Natural killer cell (primary cell): ENCODE measurements at regions not wholly inside any gene's neighbourhood (a gene's known extent, or its start where the extent isn't known, plus 50 kb on each side); places are given as distances from the start of the nearest gene placed in this dataset.

Source experiments
- ATAC-seq, 3 donors: fragments of 150-1000 bp in 2 of 3; fragments of 200-7000 bp in 1 of 3; cut with Tn5 transposase; 1 replicate in 1 of 3; 2 replicates in 2 of 3; pipeline ENCODE4 v1.10.0; 2021; ENCODE audit warnings: mild to moderate bottlenecking in 2 of 3, moderate library complexity in 2 of 3
- DNase-seq, 2 donors: peaks; one replicate each; pipeline versions ENCODE4 v3.0.0 to v3.0.0-alpha.2; 2013 to 2021; ENCODE audit warnings: mixed read lengths in 1 of 2
- H3K27ac ChIP-seq: one replicate; pipeline ENCODE4 v1.5.1; 2013; ENCODE audit warnings: mild to moderate bottlenecking, low read length
- H3K27me3 ChIP-seq: one replicate; pipeline ENCODE4 v1.6.1; 2013; ENCODE audit warnings: low read length; ENCODE audit not compliant: control insufficient read depth, insufficient read depth
- H3K36me3 ChIP-seq: one replicate; pipeline ENCODE4 v1.6.1; 2013; ENCODE audit warnings: low read length; ENCODE audit not compliant: control insufficient read depth, insufficient read depth
- H3K4me1 ChIP-seq: one replicate; pipeline ENCODE4 v1.6.1; 2013; ENCODE audit warnings: low read length; ENCODE audit not compliant: control insufficient read depth, insufficient read depth
- H3K4me3 ChIP-seq: one replicate; pipeline ENCODE4 v1.5.1; 2013; ENCODE audit warnings: low read length
- H3K9me3 ChIP-seq: one replicate; pipeline ENCODE4 v1.6.1; 2013; ENCODE audit warnings: low read length; ENCODE audit not compliant: control insufficient read depth, insufficient read depth
- H3K27ac Mint-ChIP-seq, 2 donors: one replicate each; pipeline ENCODE4 v1.8.0; 2022; ENCODE audit warnings: mild to moderate bottlenecking in 2 of 2, mixed read lengths in 2 of 2, moderate library complexity in 1 of 2
- H3K27me3 Mint-ChIP-seq, 2 donors: one replicate each; pipeline ENCODE4 v1.8.0; 2022; ENCODE audit warnings: low read depth in 2 of 2, mixed read lengths in 2 of 2
- H3K36me3 Mint-ChIP-seq: one replicate; pipeline ENCODE4 v1.8.0; 2022; ENCODE audit warnings: mixed read lengths
- H3K4me1 Mint-ChIP-seq, 2 donors: one replicate each; pipeline ENCODE4 v1.8.0; 2022; ENCODE audit warnings: mixed read lengths in 2 of 2
- H3K4me3 Mint-ChIP-seq: one replicate; pipeline ENCODE4 v1.8.0; 2022; ENCODE audit warnings: mild to moderate bottlenecking, moderate library complexity, mixed read lengths
- H3K9me3 Mint-ChIP-seq, 2 donors: one replicate each; pipeline ENCODE4 v1.8.0; 2022; ENCODE audit warnings: mixed read lengths in 2 of 2
- WGBS: methylation state at CpG from one replicate; pipeline ENCODE4 v1.1.7; 2013; ENCODE audit warnings: missing lambda C conversion rate; ENCODE audit not compliant: insufficient coverage; 5-methylcytosine and 5-hydroxymethylcytosine counted together
- intact Hi-C: fragments of 100-400 bp; cut with micrococcal nuclease; formaldehyde crosslinking; loops from one replicate; pipeline ENCODE4 v1.14.2; 2022
- TF ChIP-seq, protein P1 (sequence below): fragments of 200-600 bp; IDR thresholded peaks from one replicate; pipeline ENCODE4 v1.8.0; 2022; ENCODE audit warnings: antibody characterized with exemption

DNA sequence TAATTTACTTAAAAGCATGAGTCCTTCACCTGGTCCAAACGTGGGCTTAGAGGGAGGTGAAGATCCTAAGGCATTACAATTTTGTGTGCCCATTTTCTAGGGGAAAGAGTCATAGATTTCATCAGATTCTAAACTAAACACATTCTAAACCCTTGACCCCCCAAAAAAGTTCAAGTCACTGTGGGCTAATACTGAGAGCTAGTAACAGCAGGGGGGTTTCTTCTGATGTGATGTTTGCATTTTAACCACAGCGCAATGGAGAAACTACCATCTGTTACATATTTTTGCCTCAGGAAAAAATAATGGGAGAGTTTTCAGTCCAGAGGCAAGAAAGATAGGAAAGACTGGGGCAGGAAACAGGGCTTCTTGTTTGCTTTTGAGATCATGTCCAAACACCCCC is 110.8 kb upstream of the SLC1A3 start:
- Histone ChIP-seq H3K27ac (no peak overlapping the region), H3K27me3 (no peaks in the 10 kb centered on the region), H3K36me3 (no peaks in the 10 kb centered on the region), H3K4me3 (no peak overlapping the region), H3K9me3 (no peaks in the 10 kb centered on the region), H3K4me1 (no peaks in the 10 kb centered on the region)
- TF ChIP-seq, protein P1, sequence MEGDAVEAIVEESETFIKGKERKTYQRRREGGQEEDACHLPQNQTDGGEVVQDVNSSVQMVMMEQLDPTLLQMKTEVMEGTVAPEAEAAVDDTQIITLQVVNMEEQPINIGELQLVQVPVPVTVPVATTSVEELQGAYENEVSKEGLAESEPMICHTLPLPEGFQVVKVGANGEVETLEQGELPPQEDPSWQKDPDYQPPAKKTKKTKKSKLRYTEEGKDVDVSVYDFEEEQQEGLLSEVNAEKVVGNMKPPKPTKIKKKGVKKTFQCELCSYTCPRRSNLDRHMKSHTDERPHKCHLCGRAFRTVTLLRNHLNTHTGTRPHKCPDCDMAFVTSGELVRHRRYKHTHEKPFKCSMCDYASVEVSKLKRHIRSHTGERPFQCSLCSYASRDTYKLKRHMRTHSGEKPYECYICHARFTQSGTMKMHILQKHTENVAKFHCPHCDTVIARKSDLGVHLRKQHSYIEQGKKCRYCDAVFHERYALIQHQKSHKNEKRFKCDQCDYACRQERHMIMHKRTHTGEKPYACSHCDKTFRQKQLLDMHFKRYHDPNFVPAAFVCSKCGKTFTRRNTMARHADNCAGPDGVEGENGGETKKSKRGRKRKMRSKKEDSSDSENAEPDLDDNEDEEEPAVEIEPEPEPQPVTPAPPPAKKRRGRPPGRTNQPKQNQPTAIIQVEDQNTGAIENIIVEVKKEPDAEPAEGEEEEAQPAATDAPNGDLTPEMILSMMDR: no peak
- H3K27me3 Mint-ChIP-seq: peaks cover 8 to 23% of the 10 kb centered on the region in 2 donors
- intact Hi-C loops: no loop called here
- H3K4me3 Mint-ChIP-seq: no peak overlapping the region
- WGBS: 64% methylated on average over 2 of the region's 2 CpGs
- H3K4me1 Mint-ChIP-seq: no peaks in the 10 kb centered on the region
- DNase-seq (no peak), ATAC-seq (no peak)
- H3K27ac Mint-ChIP-seq: no peak overlapping the region
- no peaks in the 10 kb centered on the region for H3K9me3 Mint-ChIP-seq
- no peaks in the 10 kb centered on the region for H3K36me3 Mint-ChIP-seq

DNA sequence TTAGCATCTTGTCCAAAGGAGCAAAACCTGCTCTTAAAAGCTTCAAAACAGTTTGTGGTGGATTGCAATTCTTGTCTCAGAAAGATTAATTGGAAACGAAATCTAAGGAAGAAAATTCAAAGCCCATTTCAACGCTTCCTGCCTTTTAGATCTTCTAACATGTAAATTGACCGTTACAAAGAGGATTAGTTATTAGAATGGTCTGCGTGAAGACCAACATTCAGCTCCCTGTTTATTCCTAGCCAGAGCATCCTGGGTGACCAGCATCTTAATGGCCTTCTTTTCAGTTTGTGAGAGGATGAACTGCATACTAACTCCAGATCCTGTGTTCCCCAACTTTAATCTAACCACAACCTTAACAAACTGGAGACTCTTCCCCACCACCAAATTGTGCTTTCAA is 109.9 kb upstream of the SLC1A3 start:
- no peaks in the 10 kb centered on the region for H3K4me1 Mint-ChIP-seq

GRCh38 chr5:36502608-36503007 is 103.8 kb upstream of the SLC1A3 start:
- DNase-seq (no peak), ATAC-seq (no peak)
- Mint-ChIP-seq H3K27ac (no peak overlapping the region), H3K9me3 (no peaks in the 10 kb centered on the region), H3K4me1 (no peaks in the 10 kb centered on the region), H3K36me3 (no peaks in the 10 kb centered on the region), H3K4me3 (no peak overlapping the region), H3K27me3 (peaks cover 0 to 17% of the 10 kb centered on the region in 2 donors)
- Histone ChIP-seq H3K36me3 (no peaks in the 10 kb centered on the region), H3K4me3 (no peak overlapping the region), H3K9me3 (no peaks in the 10 kb centered on the region), H3K4me1 (no peaks in the 10 kb centered on the region), H3K27me3 (no peaks in the 10 kb centered on the region), H3K27ac (no peak overlapping the region)
- intact Hi-C loops: no loop called here
- TF ChIP-seq, protein P1: no peak
- WGBS: 80% methylated on average over 6 of the region's 6 CpGs

More for the DNA sequence above, 109.9 kb upstream of the SLC1A3 start:
- no peak overlapping the region for H3K27ac ChIP-seq
- H3K4me1 ChIP-seq: no peaks in the 10 kb centered on the region
- WGBS: 89% methylated on average over 4 of the region's 4 CpGs
- TF ChIP-seq, protein P1: no peak
- Mint-ChIP-seq H3K27ac (no peak overlapping the region), H3K27me3 (peaks cover 8 to 23% of the 10 kb centered on the region in 2 donors), H3K4me3 (no peak overlapping the region), H3K36me3 (no peaks in the 10 kb centered on the region), H3K9me3 (no peaks in the 10 kb centered on the region)
- intact Hi-C loops: no loop called here
- H3K9me3 ChIP-seq: no peaks in the 10 kb centered on the region
- H3K4me3 ChIP-seq: no peak overlapping the region
- DNase-seq (no peak), ATAC-seq (no peak)
- H3K27me3 ChIP-seq: no peaks in the 10 kb centered on the region
- no peaks in the 10 kb centered on the region for H3K36me3 ChIP-seq

DNA sequence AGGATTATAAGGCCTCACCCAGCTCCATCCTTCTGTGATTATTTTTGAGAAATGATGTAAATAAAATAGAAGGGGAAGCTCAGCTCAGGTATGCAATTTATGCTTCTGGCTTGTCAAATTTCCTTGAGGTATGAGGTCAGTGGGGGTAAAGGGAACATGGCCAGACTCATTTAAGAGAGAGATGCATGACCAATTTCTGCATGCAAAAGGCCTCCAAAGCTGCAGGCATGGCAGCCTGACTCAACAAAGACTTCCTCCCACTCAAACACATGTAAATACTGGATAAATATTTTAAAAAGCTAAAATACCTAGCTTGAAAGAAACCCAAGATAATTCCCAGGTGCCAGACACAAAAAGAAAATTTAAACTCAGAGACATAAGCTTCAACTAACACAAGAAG is 101.4 kb upstream of the SLC1A3 start:
- Mint-ChIP-seq H3K4me1 (no peaks in the 10 kb centered on the region), H3K27ac (no peak overlapping the region), H3K9me3 (no peaks in the 10 kb centered on the region), H3K4me3 (no peak overlapping the region), H3K27me3 (peaks cover 0 to 6% of the 10 kb centered on the region in 2 donors), H3K36me3 (no peaks in the 10 kb centered on the region)
- no peak overlapping the region for H3K27ac ChIP-seq
- no peak overlapping the region for H3K4me3 ChIP-seq
- H3K9me3 ChIP-seq: no peaks in the 10 kb centered on the region
- TF ChIP-seq, protein P1: no peak
- no peaks in the 10 kb centered on the region for H3K27me3 ChIP-seq
- DNase-seq: no peak
- no peaks in the 10 kb centered on the region for H3K36me3 ChIP-seq
- ATAC-seq: no peak
- intact Hi-C loops: no loop called here
- no peaks in the 10 kb centered on the region for H3K4me1 ChIP-seq
